ENCODE measurements at regions not wholly inside any gene's neighbourhood (a gene's known extent, or its start where the extent isn't known, plus 50 kb on each side); places are given as distances from the start of the nearest gene placed in this dataset.

DNA sequence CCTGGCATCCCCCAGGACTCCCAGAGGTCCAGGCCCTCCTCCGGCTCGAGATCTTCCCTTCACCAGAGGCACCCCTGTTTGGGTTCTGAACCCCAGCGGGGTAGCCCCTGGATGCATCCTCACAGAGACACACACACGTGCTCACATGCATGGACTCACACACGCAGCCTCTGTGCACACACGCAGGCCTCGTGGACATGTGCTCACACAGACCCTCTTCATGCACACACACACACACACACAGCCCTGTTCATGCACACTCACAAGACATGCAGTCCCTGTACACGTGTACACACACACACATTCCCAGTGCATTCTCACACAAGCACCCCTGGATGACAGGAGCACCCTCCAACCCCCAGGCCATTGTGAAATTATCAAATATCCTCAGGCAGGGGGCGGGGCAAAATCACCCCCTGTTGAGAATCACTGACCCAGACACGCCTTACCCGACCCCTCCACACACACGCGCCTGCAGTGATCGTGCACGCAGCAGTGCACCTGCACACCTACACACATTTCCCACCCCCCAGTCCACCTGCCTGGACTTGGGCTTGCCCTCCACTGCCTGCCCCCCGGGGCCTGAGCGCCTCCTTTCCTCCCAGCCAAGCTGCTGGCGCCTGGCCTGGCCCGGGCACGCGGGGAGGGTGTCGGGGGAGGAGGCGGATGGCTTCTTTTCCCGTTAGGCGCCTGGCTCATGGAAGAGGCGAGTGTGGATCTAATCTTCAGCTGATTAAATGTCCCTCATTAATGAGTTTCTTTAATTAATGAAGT, 62.6 kb downstream of the ENGASE start:
- TF ChIP-seq GATA3 (IDR thresholded peaks at IDR 0.05; ENCODE audit: low read depth, low read length) (no peak), GATA2 (IDR thresholded peaks at IDR 0.05; ENCODE audit: low read depth, low read length) (no peak)

All from SH-SY5Y (cell line).